H9 (cell line): ENCODE measurements at regions not wholly inside any gene's neighbourhood (a gene's known extent, or its start where the extent isn't known, plus 50 kb on each side); places are given as distances from the start of the nearest gene placed in this dataset.

Experiments
- DNase-seq: peaks from one replicate; pipeline ENCODE4 v3.0.0-alpha.2; 2017
- H2AFZ ChIP-seq: one replicate; pipeline ENCODE4 v1.6.1; 2013; ENCODE audit warnings: mild to moderate bottlenecking, low read length, control low read depth, moderate library complexity
- H2AK5ac ChIP-seq: 2 replicates; pipeline ENCODE4 v1.6.1; 2013; ENCODE audit warnings: low read length, control low read depth, mixed read lengths; ENCODE audit not compliant: insufficient read length
- H2BK120ac ChIP-seq: one replicate; pipeline ENCODE4 v1.6.1; 2013; ENCODE audit warnings: low read depth, mild to moderate bottlenecking, low read length, control low read depth, inconsistent platforms; ENCODE audit not compliant: poor library complexity, severe bottlenecking
- H2BK12ac ChIP-seq: 2 replicates; pipeline ENCODE4 v1.6.1; 2013; ENCODE audit warnings: low read length, control low read depth, mixed read lengths, low read depth; ENCODE audit not compliant: insufficient read length
- H2BK15ac ChIP-seq: 2 replicates; pipeline ENCODE4 v1.6.1; 2013; ENCODE audit warnings: low read depth, low read length, control low read depth
- H2BK20ac ChIP-seq: one replicate; pipeline ENCODE4 v1.6.1; 2013; ENCODE audit warnings: low read depth, mild to moderate bottlenecking, low read length, control low read depth, inconsistent platforms; ENCODE audit not compliant: poor library complexity, severe bottlenecking
- H2BK5ac ChIP-seq: 2 replicates; pipeline ENCODE4 v1.6.1; 2013; ENCODE audit warnings: low read length, control low read depth, mixed read lengths; ENCODE audit not compliant: insufficient read length
- H3K14ac ChIP-seq: 2 replicates; pipeline ENCODE4 v1.6.1; 2013; ENCODE audit warnings: low read length, control low read depth; ENCODE audit not compliant: insufficient read depth
- H3K18ac ChIP-seq: 2 replicates; pipeline ENCODE4 v1.6.1; 2013; ENCODE audit warnings: low read depth, mild to moderate bottlenecking, mixed read lengths, low read length, control low read depth; ENCODE audit not compliant: insufficient read length
- H3K23ac ChIP-seq: 2 replicates; pipeline ENCODE4 v1.6.1; 2013; ENCODE audit warnings: low read length, control low read depth, mixed read lengths, low read depth; ENCODE audit not compliant: insufficient read length
- H3K23me2 ChIP-seq: 2 replicates; pipeline ENCODE4 v1.6.1; 2013; ENCODE audit warnings: low read depth, mild to moderate bottlenecking, mixed read lengths, low read length, control low read depth; ENCODE audit not compliant: insufficient read length, poor library complexity, severe bottlenecking
- H3K27ac ChIP-seq: 2 replicates; pipeline ENCODE4 v1.5.1; 2013; ENCODE audit warnings: low read length, control low read depth, mixed read lengths, low read depth; ENCODE audit not compliant: insufficient read length
- H3K27me3 ChIP-seq: 2 replicates; pipeline ENCODE4 v1.6.1; 2013; ENCODE audit warnings: low read length, control low read depth, inconsistent platforms; ENCODE audit not compliant: insufficient read depth
- H3K4ac ChIP-seq: 2 replicates; pipeline ENCODE4 v1.6.1; 2013; ENCODE audit warnings: low read depth, mild to moderate bottlenecking, control low read depth, inconsistent platforms, low read length, moderate library complexity
- H3K4me1 ChIP-seq: 2 replicates; pipeline ENCODE4 v1.6.1; 2013; ENCODE audit warnings: low read length, control low read depth, inconsistent platforms; ENCODE audit not compliant: insufficient read depth
- H3K4me2 ChIP-seq: 2 replicates; pipeline ENCODE4 v1.6.1; 2013; ENCODE audit warnings: low read length, control low read depth, mixed read lengths; ENCODE audit not compliant: insufficient read length, insufficient read depth
- H3K56ac ChIP-seq: 2 replicates; pipeline ENCODE4 v1.6.1; 2013; ENCODE audit warnings: low read depth, mild to moderate bottlenecking, mixed read lengths, low read length, control low read depth; ENCODE audit not compliant: insufficient read length
- H3K79me1 ChIP-seq: 2 replicates; pipeline ENCODE4 v1.6.1; 2013; ENCODE audit warnings: low read depth, mild to moderate bottlenecking, moderate library complexity, low read length, control low read depth, inconsistent platforms; ENCODE audit not compliant: insufficient read depth, poor library complexity, severe bottlenecking
- H3K79me2 ChIP-seq: 2 replicates; pipeline ENCODE4 v1.6.1; 2013; ENCODE audit warnings: low read length, control low read depth, inconsistent platforms; ENCODE audit not compliant: insufficient read depth
- H3K9ac ChIP-seq: 2 replicates; pipeline ENCODE4 v1.6.1; 2013; ENCODE audit warnings: low read length, control low read depth, mixed read lengths; ENCODE audit not compliant: insufficient read length; ENCODE audit errors: extremely low read depth
- H3K9me3 ChIP-seq: one replicate; pipeline ENCODE4 v1.6.1; 2013; ENCODE audit warnings: low read depth, low read length, inconsistent platforms; ENCODE audit not compliant: control insufficient read depth
- H3T11ph ChIP-seq: one replicate; pipeline ENCODE4 v1.6.1; 2013; ENCODE audit warnings: mild to moderate bottlenecking, low read length, control low read depth, inconsistent platforms
- H4K20me1 ChIP-seq: one replicate; pipeline ENCODE4 v1.6.1; 2013; ENCODE audit not compliant: control insufficient read depth, insufficient read length, insufficient read depth
- H4K5ac ChIP-seq: 2 replicates; pipeline ENCODE4 v1.6.1; 2013; ENCODE audit warnings: low read depth, mild to moderate bottlenecking, mixed read lengths, low read length, control low read depth; ENCODE audit not compliant: insufficient read length
- H4K8ac ChIP-seq: replicated peaks from 2 replicates; pipeline ENCODE4 v1.6.1; 2013; ENCODE audit warnings: low read length, control low read depth, mixed read lengths, low read depth; ENCODE audit not compliant: insufficient read length
- H4K91ac ChIP-seq: 2 replicates; pipeline ENCODE4 v1.6.1; 2013; ENCODE audit warnings: low read depth, mild to moderate bottlenecking, moderate library complexity, mixed read lengths, low read length, control low read depth; ENCODE audit not compliant: insufficient read length
- H3K27ac Mint-ChIP-seq, 3 experiments: 2 replicates in 2 of 3; 3 replicates in 1 of 3; pipeline ENCODE4 v1.8.0; 2020 to 2021; ENCODE audit warnings: mixed read lengths in 3 of 3, mild to moderate bottlenecking in 1 of 3, moderate library complexity in 1 of 3
- H3K27me3 Mint-ChIP-seq: 2 replicates; pipeline ENCODE4 v1.8.0; 2021; ENCODE audit warnings: low read depth, mild to moderate bottlenecking, moderate library complexity, mixed read lengths
- H3K36me3 Mint-ChIP-seq, 3 experiments: 2 replicates in 2 of 3; 3 replicates in 1 of 3; pipeline ENCODE4 v1.8.0; 2020 to 2021; ENCODE audit warnings: low read depth in 3 of 3, mixed read lengths in 3 of 3; ENCODE audit not compliant: insufficient read depth in 1 of 3
- H3K4me1 Mint-ChIP-seq, 2 experiments: 2 replicates each; pipeline ENCODE4 v1.8.0; 2020; ENCODE audit warnings: mixed read lengths in 2 of 2
- H3K4me3 Mint-ChIP-seq, 2 experiments: 2 replicates in 1 of 2; 3 replicates in 1 of 2; pipeline ENCODE4 v1.8.0; 2020 to 2021; ENCODE audit warnings: mild to moderate bottlenecking in 2 of 2, mixed read lengths in 2 of 2, moderate library complexity in 1 of 2
- H3K9me3 Mint-ChIP-seq, 2 experiments: 2 replicates in 1 of 2; 3 replicates in 1 of 2; pipeline ENCODE4 v1.8.0; 2020; ENCODE audit warnings: mild to moderate bottlenecking in 2 of 2, mixed read lengths in 2 of 2, moderate library complexity in 1 of 2
- CTCF ChIP-seq: fragments of 200-600 bp; sonication (generic); conservative IDR thresholded peaks from 3 replicates; pipeline ENCODE4 v1.8.0; 2021; ENCODE audit warnings: antibody characterized with exemption, mild to moderate bottlenecking
- WGBS: extraction: QIAGEN DNeasy Blood & Tissue Kit; methylation state at CpG from one replicate; pipeline ENCODE4 v1.1.7; 2013; ENCODE audit warnings: missing lambda C conversion rate, low lambda C conversion rate, mixed read lengths; ENCODE audit not compliant: insufficient read length; ENCODE audit errors: extremely low coverage; 5-methylcytosine and 5-hydroxymethylcytosine counted together

GRCh38 chr9:26682796-26683496, 209.7 kb downstream of the CAAP1 start:
- H3K27me3 ChIP-seq: no peaks in the 10 kb centered on the region
- Mint-ChIP-seq H3K4me1 (peaks cover 29 to 39% of the 10 kb centered on the region in 2 experiments), H3K36me3 (no peaks in the 10 kb centered on the region), H3K4me3 (no peak overlapping the region), H3K9me3 (no peaks in the 10 kb centered on the region), H3K27me3 (no peaks in the 10 kb centered on the region), H3K27ac (no peak overlapping the region; a peak in 1 of 7 replicates)
- no peak overlapping the region for H2AK5ac ChIP-seq
- H2BK12ac ChIP-seq: no peak overlapping the region
- no peak overlapping the region for H2BK5ac ChIP-seq
- no peaks in the 10 kb centered on the region for H4K20me1 ChIP-seq
- H4K91ac ChIP-seq: no peak overlapping the region
- no peak for TF ChIP-seq CTCF
- H3K9ac ChIP-seq: no peak overlapping the region
- no peaks in the 10 kb centered on the region for H3K9me3 ChIP-seq
- H3T11ph ChIP-seq: no peak overlapping the region
- H2AFZ ChIP-seq: no peak overlapping the region
- H3K23ac ChIP-seq: no peak overlapping the region
- no peaks in the 10 kb centered on the region for H3K79me2 ChIP-seq
- H3K23me2 ChIP-seq: no peaks in the 10 kb centered on the region
- H4K5ac ChIP-seq: no peak overlapping the region
- H2BK20ac ChIP-seq: no peak overlapping the region
- H3K4ac ChIP-seq: no peak overlapping the region
- no peak overlapping the region for H4K8ac ChIP-seq
- H3K56ac ChIP-seq: no peak overlapping the region
- H3K4me2 ChIP-seq: no peak overlapping the region
- H3K18ac ChIP-seq: no peak overlapping the region
- no peak overlapping the region for H2BK120ac ChIP-seq
- H3K79me1 ChIP-seq: no peaks in the 10 kb centered on the region
- H3K14ac ChIP-seq: no peak overlapping the region; the same call in 1 of the 2 replicates
- H3K4me1 ChIP-seq: peaks cover 3% of the 10 kb centered on the region; the same call in 1 of the 2 replicates
- no peak overlapping the region for H2BK15ac ChIP-seq
- no peak overlapping the region for H3K27ac ChIP-seq
- no CpG with 5 or more reads among the region's 4 CpGs for WGBS
- DNase-seq: no peak
